Activated CD8-positive, alpha-beta memory T cell treated with anti-CD3 and anti-CD28 coated beads, Interleukin-2, amount 10 ng/mL, durations not matched to agents 7 days and 5 days (primary cell): ENCODE measurements at regions not wholly inside any gene's neighbourhood (a gene's known extent, or its start where the extent isn't known, plus 50 kb on each side); places are given as distances from the start of the nearest gene placed in this dataset.
"Not testable (repeated sequence)": the region's sequence is repeated elsewhere in the genome, so short reads cannot be mapped to it uniquely, and the experiment has no call there.

Experiments used
- ATAC-seq: fragments of 150-1000 bp; cut with Tn5 transposase; one replicate; pipeline ENCODE4 v1.10.0; 2021; ENCODE audit warnings: moderate library complexity
- CTCF ChIA-PET: fragments of 350-600 bp; sonication (Branson Sonifier 250); formaldehyde crosslinking; loops from one replicate; lab custom pipeline; 2021; ENCODE audit warnings: antibody characterized with exemption; lab: Charles Lee
- DNase-seq: peaks from one replicate; pipeline ENCODE4 v3.0.0-alpha.2; 2020
- H3K27ac Mint-ChIP-seq: one replicate; pipeline ENCODE4 v1.8.0; 2021; ENCODE audit warnings: mild to moderate bottlenecking, mixed read lengths
- H3K27me3 Mint-ChIP-seq: one replicate; pipeline ENCODE4 v1.8.0; 2021; ENCODE audit warnings: mixed read lengths
- H3K36me3 Mint-ChIP-seq: one replicate; pipeline ENCODE4 v1.8.0; 2021; ENCODE audit warnings: mild to moderate bottlenecking, mixed read lengths
- H3K4me1 Mint-ChIP-seq: one replicate; pipeline ENCODE4 v1.8.0; 2021; ENCODE audit warnings: mixed read lengths
- H3K4me3 Mint-ChIP-seq: one replicate; pipeline ENCODE4 v1.8.0; 2021; ENCODE audit warnings: mild to moderate bottlenecking, moderate library complexity, mixed read lengths
- H3K9me3 Mint-ChIP-seq: one replicate; pipeline ENCODE4 v1.8.0; 2022; ENCODE audit warnings: low read depth, mixed read lengths

DNA sequence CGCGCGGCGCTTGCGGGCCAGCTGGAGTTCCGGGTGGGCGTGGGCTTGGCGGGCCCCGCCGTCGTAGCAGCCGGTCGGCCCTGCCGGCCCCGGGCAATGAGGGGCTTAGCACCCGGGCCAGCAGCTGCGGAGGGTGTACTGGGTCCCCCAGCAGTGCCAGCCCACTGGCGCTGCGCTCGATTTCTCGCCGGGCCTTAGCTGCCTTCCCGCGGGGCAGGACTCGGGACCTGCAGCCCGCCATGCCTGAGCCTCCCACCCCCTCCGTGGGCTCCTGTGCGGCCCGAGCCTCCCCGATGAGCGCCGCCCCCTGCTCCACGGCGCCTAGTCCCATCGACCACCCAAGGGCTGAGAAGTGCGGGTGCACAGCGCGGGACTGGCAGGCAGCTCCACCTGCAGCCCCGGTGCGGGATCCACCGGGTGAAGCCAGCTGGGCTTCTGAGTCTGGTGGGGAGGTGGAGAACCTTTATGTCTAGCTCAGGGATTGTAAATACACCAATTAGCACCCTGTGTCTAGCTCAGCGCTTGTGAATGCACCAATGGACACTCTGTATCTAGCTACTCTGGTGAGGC, 99.4 kb upstream of the NRBF2 start:
- H3K9me3 Mint-ChIP-seq, ATAC-seq, H3K27me3 Mint-ChIP-seq, H3K27ac Mint-ChIP-seq, CTCF ChIA-PET, DNase-seq, H3K4me3 Mint-ChIP-seq, H3K36me3 Mint-ChIP-seq, H3K4me1 Mint-ChIP-seq: not testable (repeated sequence)

DNA sequence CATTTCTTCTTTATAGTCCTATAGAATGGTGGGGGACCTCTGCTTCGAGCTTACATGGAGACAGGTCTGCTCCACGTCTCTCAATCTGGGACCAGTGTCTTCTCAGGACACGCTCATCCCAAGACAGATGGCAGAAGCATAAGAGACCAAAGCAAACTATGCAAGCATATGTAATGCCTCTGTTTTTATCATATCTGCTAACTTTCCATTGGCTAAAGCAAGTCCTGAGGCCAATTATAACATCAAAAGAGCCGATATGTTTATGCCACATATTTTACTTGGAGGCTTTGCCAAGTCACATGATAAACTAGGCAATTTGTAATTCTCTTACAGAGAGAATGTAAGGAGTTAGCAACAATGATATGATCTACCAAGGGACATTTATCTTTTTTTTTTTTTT, 102.6 kb upstream of the NRBF2 start:
- Mint-ChIP-seq H3K4me3 (no peak overlapping the region), H3K4me1 (peaks cover 1% of the 10 kb centered on the region), H3K27me3 (peaks cover 16% of the 10 kb centered on the region), H3K9me3 (no peaks in the 10 kb centered on the region), H3K36me3 (no peaks in the 10 kb centered on the region), H3K27ac (no peak overlapping the region)
- no peak for DNase-seq
- no peak for ATAC-seq
- CTCF ChIA-PET, result no interaction called here

DNA sequence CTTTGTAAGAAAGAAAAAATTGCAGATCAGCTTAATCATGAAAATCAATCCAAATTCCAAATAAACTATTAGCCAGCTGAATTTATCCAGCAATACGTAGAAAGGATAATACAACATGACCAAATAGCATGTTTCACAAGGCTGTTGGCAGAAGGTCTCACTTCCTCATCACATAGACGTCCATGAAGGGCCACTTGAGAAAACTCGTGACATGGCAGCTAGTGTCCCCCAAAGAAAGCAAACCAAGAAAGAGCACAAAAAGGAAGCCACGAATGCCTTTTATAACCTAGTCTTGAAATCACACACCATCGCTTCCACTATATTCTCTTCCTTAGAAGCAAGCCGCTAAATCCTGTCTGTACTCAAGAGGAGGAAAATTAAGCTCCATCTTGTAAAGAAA, 105.6 kb upstream of the NRBF2 start:
- no peak for DNase-seq
- Mint-ChIP-seq H3K36me3 (no peaks in the 10 kb centered on the region), H3K9me3 (no peaks in the 10 kb centered on the region), H3K4me3 (no peak overlapping the region), H3K27ac (no peak overlapping the region), H3K4me1 (peaks cover 1% of the 10 kb centered on the region), H3K27me3 (peaks cover 18% of the 10 kb centered on the region)
- ATAC-seq, result no peak
- CTCF ChIA-PET, result no interaction called here

DNA sequence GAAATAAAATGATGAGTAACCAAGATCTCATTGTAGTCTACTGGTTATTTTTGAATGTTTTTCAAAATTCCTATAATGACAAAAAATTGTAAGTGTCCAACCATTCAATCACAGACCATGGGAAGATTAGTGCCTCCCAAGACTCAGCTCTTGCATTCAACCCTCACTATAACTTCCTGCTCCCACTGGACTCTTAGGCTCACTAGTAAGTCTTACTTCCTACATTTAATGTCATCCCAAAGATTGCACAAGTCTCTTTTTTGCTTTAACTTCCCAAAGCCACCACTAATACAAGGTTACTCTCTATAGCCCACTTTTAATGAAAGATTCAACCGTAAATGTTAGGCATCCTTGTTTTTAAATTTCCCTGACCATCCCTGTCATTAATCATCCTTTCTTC, 111.9 kb upstream of the NRBF2 start:
- CTCF ChIA-PET, result no interaction called here
- no peak for ATAC-seq
- H3K4me3 Mint-ChIP-seq, result no peak overlapping the region
- no peaks in the 10 kb centered on the region for H3K36me3 Mint-ChIP-seq
- no peaks in the 10 kb centered on the region for H3K9me3 Mint-ChIP-seq
- peaks cover 25% of the 10 kb centered on the region for H3K27me3 Mint-ChIP-seq
- no peak overlapping the region for H3K27ac Mint-ChIP-seq
- no peak for DNase-seq
- no peaks in the 10 kb centered on the region for H3K4me1 Mint-ChIP-seq

DNA sequence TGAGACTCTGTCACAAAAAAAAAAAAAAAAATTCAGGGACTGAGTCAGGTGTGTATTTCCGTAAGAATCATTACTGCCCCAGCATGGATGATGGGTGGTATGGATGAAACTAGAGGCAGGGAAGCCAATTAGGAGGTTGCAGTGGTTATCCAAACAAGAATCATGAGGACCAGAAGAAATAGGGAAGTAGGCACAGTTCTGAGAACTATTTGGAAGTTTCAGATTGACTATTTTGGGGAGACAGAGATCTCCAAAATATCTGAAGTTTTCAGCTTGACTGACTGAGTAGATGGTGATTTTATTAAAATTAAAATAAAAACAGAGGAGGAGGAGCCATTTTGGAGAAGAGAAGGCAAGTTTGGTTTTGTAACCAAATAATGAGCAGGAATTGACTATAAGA, 119.4 kb upstream of the NRBF2 start:
- Mint-ChIP-seq H3K27me3 (peaks cover 30% of the 10 kb centered on the region), H3K27ac (no peak overlapping the region), H3K36me3 (no peaks in the 10 kb centered on the region), H3K9me3 (no peaks in the 10 kb centered on the region), H3K4me3 (no peak overlapping the region), H3K4me1 (no peaks in the 10 kb centered on the region)
- DNase-seq (no peak), ATAC-seq (no peak)
- CTCF ChIA-PET, result no interaction called here

DNA sequence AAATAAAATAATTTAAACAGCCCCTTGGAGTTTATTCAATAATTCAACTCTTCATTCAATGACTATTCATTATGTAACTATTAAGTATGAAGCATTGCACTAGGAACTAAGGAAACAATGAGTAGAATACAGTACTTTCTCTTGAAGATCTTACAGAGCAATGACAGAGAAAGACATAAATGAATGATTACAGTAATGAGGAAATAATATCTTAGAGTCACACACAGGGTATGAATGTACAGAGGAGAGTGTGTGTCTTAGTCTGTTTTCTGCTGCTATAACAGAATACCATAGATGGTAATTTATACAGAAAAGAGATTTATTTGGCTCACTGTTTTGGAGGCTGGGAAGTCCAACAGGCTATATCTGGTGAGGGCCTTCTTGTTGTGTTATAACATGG, 120.5 kb upstream of the NRBF2 start:
- no peak overlapping the region for H3K4me3 Mint-ChIP-seq
- H3K27ac Mint-ChIP-seq, result no peak overlapping the region
- H3K4me1 Mint-ChIP-seq, result no peaks in the 10 kb centered on the region
- ATAC-seq, result no peak
- no peaks in the 10 kb centered on the region for H3K9me3 Mint-ChIP-seq
- CTCF ChIA-PET, result no interaction called here
- peaks cover 24% of the 10 kb centered on the region for H3K27me3 Mint-ChIP-seq
- no peak for DNase-seq
- H3K36me3 Mint-ChIP-seq, result no peaks in the 10 kb centered on the region

DNA sequence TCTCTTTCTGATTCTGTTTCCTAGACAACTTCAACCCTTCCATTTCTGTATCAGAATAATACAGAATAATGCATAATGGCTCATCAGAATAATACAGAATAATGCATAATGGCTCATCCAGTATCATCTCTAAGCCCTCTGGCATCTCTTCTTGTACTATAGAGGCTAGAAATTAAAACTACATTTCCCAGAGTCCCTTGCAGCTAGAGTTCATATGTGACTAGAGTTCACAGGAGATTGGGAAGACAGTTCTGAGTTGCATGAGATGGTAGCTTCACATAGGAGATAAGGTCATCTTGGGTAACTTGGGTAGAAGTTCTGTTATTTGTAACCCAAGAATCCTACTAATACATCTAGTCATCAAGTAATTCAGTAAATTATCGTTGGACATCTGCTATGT, 122.9 kb upstream of the NRBF2 start:
- Mint-ChIP-seq H3K27me3 (peaks cover 19% of the 10 kb centered on the region), H3K27ac (no peak overlapping the region), H3K4me1 (peaks cover 10% of the 10 kb centered on the region), H3K4me3 (no peak overlapping the region), H3K9me3 (no peaks in the 10 kb centered on the region), H3K36me3 (no peaks in the 10 kb centered on the region)
- ATAC-seq (no peak), DNase-seq (no peak)
- CTCF ChIA-PET, result interaction anchor here (1.8 kb wide), 1 partner anchor 401 kb away, joined by 3 read pairs; no protein-coding TSS in a partner anchor

DNA sequence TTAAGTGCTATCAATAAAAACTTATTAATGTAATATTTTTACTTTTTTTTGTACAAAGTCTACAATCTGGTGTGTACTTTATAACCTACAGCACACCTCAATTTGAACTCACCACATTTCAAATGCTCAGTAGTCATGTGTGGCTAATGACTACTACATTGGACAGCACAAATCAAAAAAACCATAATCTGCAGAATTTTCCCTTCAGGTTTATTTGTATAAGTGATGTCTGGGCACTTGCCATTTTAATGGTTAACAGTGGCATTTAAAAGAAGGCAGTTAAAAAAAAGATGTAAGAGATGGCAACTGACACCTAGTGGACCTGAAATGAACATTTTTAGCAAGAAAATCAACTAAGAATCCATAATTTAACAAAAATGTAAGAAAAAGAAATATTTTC, 124.6 kb upstream of the NRBF2 start:
- no peak for DNase-seq
- no peak for ATAC-seq
- Mint-ChIP-seq H3K4me3 (no peak overlapping the region), H3K36me3 (no peaks in the 10 kb centered on the region), H3K9me3 (no peaks in the 10 kb centered on the region), H3K4me1 (peaks cover 17% of the 10 kb centered on the region), H3K27ac (no peak overlapping the region), H3K27me3 (peaks cover 16% of the 10 kb centered on the region)
- CTCF ChIA-PET, result no interaction called here

DNA sequence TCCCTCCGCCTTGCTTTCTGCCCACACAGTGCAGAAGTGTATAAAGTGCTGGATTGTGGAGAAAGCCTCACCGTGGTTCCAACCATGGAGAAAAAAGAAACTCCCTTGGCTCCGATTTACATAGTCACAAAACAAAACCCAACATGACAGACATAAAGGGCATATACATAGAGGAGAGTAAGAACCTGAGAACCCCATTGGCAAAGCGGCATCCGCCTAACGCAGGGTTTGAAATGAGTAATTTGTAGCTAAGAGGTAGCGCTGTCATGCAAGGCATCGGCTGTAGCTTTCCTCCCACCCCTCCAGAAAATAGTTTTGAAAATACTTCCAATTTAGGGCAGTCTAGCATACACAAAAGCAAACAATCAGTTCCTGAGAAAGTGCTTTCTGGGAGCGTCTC, 126.0 kb upstream of the NRBF2 start:
- Mint-ChIP-seq H3K4me1 (peaks cover 17% of the 10 kb centered on the region), H3K4me3 (no peak overlapping the region), H3K27me3 (peaks cover 18% of the 10 kb centered on the region), H3K36me3 (no peaks in the 10 kb centered on the region), H3K27ac (no peak overlapping the region), H3K9me3 (no peaks in the 10 kb centered on the region)
- CTCF ChIA-PET, result no interaction called here
- ATAC-seq (no peak), DNase-seq (peak; percentile 43)

DNA sequence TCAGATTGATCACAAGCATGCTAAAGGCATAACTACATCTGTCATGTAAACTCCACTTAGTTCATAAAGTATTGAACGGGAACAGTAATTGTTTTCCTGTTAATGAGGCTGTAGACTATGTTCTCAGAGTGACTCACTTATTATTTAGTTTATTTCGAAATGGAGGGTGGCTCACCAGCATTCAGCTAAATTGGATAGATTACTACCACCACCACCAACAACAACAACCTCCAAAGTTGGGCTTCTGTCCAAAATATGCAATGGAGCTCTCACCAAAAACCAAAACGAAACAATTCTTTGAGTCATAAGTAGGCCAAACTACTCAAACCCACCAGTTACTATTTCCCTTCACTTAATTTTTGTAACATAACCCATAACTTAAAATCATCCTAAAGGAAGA, 127.9 kb upstream of the NRBF2 start:
- DNase-seq (no peak), ATAC-seq (peak; percentile 16)
- no peaks in the 10 kb centered on the region for H3K9me3 Mint-ChIP-seq
- peaks cover 26% of the 10 kb centered on the region for H3K27me3 Mint-ChIP-seq
- no peak overlapping the region for H3K4me3 Mint-ChIP-seq
- H3K4me1 Mint-ChIP-seq, result peaks cover 17% of the 10 kb centered on the region
- H3K27ac Mint-ChIP-seq, result no peak overlapping the region
- CTCF ChIA-PET, result interaction anchor here (0.9 to 1.7 kb wide), 2 partner anchors 13 to 395 kb away, joined by 3 read pairs; no protein-coding TSS in a partner anchor
- H3K36me3 Mint-ChIP-seq, result no peaks in the 10 kb centered on the region

DNA sequence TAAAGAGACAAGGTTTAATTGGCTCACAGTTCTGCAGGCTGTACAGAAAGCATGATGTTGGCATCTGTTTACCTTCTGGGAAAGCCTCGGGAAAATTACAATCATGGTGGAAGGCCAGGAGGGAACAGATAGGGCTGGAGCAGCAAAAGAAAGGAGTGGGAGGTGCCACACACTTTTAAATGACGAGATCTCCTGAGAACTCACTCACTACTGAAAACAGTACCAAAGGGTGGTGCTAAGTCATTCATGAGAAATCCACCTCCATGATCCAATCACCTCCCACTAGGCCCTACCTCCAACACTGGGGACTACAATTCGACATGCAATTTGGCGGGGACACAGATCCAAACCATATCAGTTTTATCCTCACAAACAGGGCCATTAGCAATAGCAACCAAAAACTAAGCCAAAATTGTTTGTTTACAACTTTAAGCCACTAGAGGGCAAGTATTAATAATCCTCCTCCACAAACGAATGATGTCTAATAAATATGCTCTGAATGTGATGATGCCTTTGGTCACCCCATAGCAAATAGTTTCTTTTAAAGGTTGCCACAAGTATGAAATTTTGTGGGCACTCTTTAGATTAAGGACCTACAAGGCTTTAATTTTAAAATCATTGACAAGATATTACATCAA, 129.2 kb upstream of the NRBF2 start:
- CTCF ChIA-PET, result interaction anchor here (1.7 kb wide), 1 partner anchor 393 kb away, joined by 3 read pairs; no protein-coding TSS in a partner anchor
- no peaks in the 10 kb centered on the region for H3K36me3 Mint-ChIP-seq
- H3K9me3 Mint-ChIP-seq, result no peaks in the 10 kb centered on the region
- peaks cover 23% of the 10 kb centered on the region for H3K27me3 Mint-ChIP-seq
- peaks cover 17% of the 10 kb centered on the region for H3K4me1 Mint-ChIP-seq
- no peak overlapping the region for H3K27ac Mint-ChIP-seq
- H3K4me3 Mint-ChIP-seq, result no peak overlapping the region
- ATAC-seq (no peak), DNase-seq (no peak)

DNA sequence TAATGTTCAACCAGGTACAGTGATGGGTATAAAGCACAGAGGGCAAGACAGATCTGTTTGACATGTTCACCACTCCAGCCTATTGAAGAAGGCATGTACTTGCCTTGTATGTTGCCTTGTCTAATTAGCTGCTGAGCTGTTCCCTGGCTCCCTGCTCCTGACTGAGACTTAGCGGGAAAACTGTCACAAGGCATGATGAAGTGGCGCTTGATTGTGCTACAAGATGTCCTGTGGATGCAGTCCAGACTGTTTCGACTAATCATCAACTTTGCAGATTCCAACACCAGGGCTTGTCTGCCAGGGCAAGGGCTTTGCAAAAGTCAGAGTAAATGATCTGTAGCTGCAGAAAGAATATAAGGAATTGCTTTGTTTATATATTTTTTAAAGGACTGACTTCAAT, 136.2 kb upstream of the NRBF2 start:
- Mint-ChIP-seq H3K36me3 (no peaks in the 10 kb centered on the region), H3K27ac (no peak overlapping the region), H3K9me3 (no peaks in the 10 kb centered on the region), H3K27me3 (peaks cover 18% of the 10 kb centered on the region), H3K4me3 (no peak overlapping the region), H3K4me1 (peaks cover 22% of the 10 kb centered on the region)
- no peak for DNase-seq
- CTCF ChIA-PET, result no interaction called here
- ATAC-seq, result no peak

DNA sequence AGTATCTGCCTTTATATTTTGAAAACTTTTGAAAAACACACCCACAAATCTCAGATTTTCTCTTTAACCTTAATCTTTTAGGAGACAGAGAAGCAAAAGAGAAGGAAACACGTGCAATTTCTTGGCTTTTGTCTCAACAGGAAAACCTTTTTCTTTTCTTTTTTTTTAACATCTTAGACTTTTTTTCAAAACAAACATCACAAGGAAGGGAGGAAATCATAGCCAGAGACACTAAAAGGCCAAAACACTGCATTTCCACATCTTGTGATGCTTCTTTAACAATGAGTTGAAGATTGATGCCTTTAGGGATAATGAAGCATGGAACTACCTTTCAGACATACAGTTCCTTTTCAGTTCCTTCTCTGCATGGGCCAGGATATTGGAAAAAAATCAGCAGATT, 136.6 kb upstream of the NRBF2 start:
- Mint-ChIP-seq H3K4me1 (peaks cover 22% of the 10 kb centered on the region), H3K27me3 (peaks cover 14% of the 10 kb centered on the region), H3K27ac (no peak overlapping the region), H3K9me3 (no peaks in the 10 kb centered on the region), H3K4me3 (no peak overlapping the region), H3K36me3 (no peaks in the 10 kb centered on the region)
- CTCF ChIA-PET, result no interaction called here
- ATAC-seq (no peak), DNase-seq (no peak)

DNA sequence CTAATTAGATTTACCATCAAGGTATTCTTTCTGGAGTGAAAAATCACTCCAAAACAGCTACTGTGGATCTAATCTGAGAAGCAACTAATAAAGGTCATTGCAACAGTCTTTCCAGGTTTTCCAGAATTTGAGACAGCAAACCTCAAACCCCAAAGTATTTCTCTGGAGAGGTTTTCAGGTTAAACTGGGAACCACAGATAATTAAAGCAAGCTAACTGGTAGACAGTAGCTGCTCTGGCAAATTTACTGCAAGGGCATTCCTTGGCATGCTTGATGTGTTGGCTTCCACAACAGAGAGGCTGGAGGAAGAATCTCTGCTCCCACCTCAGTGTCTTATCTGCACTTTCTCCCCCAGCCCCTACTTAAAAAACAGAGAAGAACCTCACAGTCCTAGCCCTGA, 140.0 kb upstream of the NRBF2 start:
- Mint-ChIP-seq H3K4me1 (peaks cover 22% of the 10 kb centered on the region), H3K36me3 (no peaks in the 10 kb centered on the region), H3K9me3 (no peaks in the 10 kb centered on the region), H3K27ac (no peak overlapping the region), H3K27me3 (peaks cover 3% of the 10 kb centered on the region), H3K4me3 (no peak overlapping the region)
- CTCF ChIA-PET, result interaction anchor here (1.0 to 1.2 kb wide), 2 partner anchors 12 to 15 kb away, joined by 3 read pairs; no protein-coding TSS in a partner anchor
- ATAC-seq (no peak), DNase-seq (no peak)
